IMR-90 (cell line): ENCODE measurements at regions not wholly inside any gene's neighbourhood (a gene's known extent, or its start where the extent isn't known, plus 50 kb on each side); places are given as distances from the start of the nearest gene placed in this dataset.

Experiments
- ATAC-seq: fragments of 200-7000 bp; cut with Tn5 transposase; 2 replicates; pipeline ENCODE4 v1.9.1; 2020; ENCODE audit warnings: low read depth, mild to moderate bottlenecking, moderate library complexity
- BruUV-seq: library from RNA; stranded (reverse); fragments of 400-500 nt; replicated peaks from 2 replicates; lab custom pipeline; 2021; lab: Mats Ljungman, UMichigan
- CTCF ChIA-PET: fragments of 300-600 bp; formaldehyde crosslinking; extraction: SDS; loops from one replicate; lab custom pipeline; 2021; ENCODE audit warnings: antibody characterized with exemption; lab: Yijun Ruan, JAX
- POLR2A ChIA-PET: fragments of 300-600 bp; sonication (Branson Sonifier 250); formaldehyde crosslinking; loops from one replicate; lab custom pipeline; 2022; ENCODE audit warnings: antibody characterized with exemption; ENCODE audit not compliant: unreplicated experiment; lab: Charles Lee
- DNase-seq: peaks from one replicate; pipeline ENCODE4 v3.0.0; 2013
- H2AFZ ChIP-seq: replicated peaks from 2 replicates; pipeline ENCODE3; 2013; ENCODE audit warnings: low read length, mild to moderate bottlenecking; ENCODE audit not compliant: poor library complexity
- H2AK5ac ChIP-seq: 2 replicates; pipeline ENCODE4 v1.6.1; 2013; ENCODE audit warnings: low read depth, low read length, inconsistent platforms
- H2AK9ac ChIP-seq: replicated peaks from 2 replicates; pipeline ENCODE3; 2013; ENCODE audit warnings: mild to moderate bottlenecking, low read depth, low read length, moderate library complexity; ENCODE audit not compliant: poor library complexity
- H2BK120ac ChIP-seq: 2 replicates; pipeline ENCODE4 v1.6.1; 2013; ENCODE audit warnings: low read depth, low read length, inconsistent platforms
- H2BK15ac ChIP-seq: 3 replicates; pipeline ENCODE4 v1.6.1; 2013; ENCODE audit warnings: low read depth, low read length, inconsistent platforms
- H2BK20ac ChIP-seq: 2 replicates; pipeline ENCODE4 v1.6.1; 2013; ENCODE audit warnings: low read depth, mild to moderate bottlenecking, inconsistent platforms, low read length, moderate library complexity
- H2BK5ac ChIP-seq: 2 replicates; pipeline ENCODE4 v1.6.1; 2013; ENCODE audit warnings: mild to moderate bottlenecking, low read depth, low read length, inconsistent platforms; ENCODE audit not compliant: poor library complexity, severe bottlenecking
- H3K14ac ChIP-seq: replicated peaks from 2 replicates; pipeline ENCODE4 v1.6.1; 2013; ENCODE audit warnings: low read depth, low read length, inconsistent platforms
- H3K18ac ChIP-seq: 2 replicates; pipeline ENCODE4 v1.6.1; 2013; ENCODE audit warnings: low read depth, low read length, control low read depth
- H3K23ac ChIP-seq: 2 replicates; pipeline ENCODE4 v1.6.1; 2013; ENCODE audit warnings: low read depth, low read length, inconsistent platforms
- H3K27ac ChIP-seq: 2 replicates; pipeline ENCODE4 v1.5.1; 2013; ENCODE audit warnings: mild to moderate bottlenecking, control low read depth, low read length; ENCODE audit not compliant: insufficient read depth
- H3K27me3 ChIP-seq: 2 replicates; pipeline ENCODE4 v1.6.1; 2013; ENCODE audit warnings: low read length; ENCODE audit not compliant: control insufficient read depth, insufficient read depth
- H3K36me3 ChIP-seq: 2 replicates; pipeline ENCODE4 v1.6.1; 2013; ENCODE audit warnings: low read length, mixed read lengths; ENCODE audit not compliant: control insufficient read depth, insufficient read depth
- H3K4ac ChIP-seq: 2 replicates; pipeline ENCODE4 v1.6.1; 2013; ENCODE audit warnings: low read depth, low read length, inconsistent platforms
- H3K4me1 ChIP-seq: 2 replicates; pipeline ENCODE4 v1.6.1; 2013; ENCODE audit warnings: low read length, mixed read lengths; ENCODE audit not compliant: control insufficient read depth, insufficient read depth
- H3K4me2 ChIP-seq: 2 replicates; pipeline ENCODE4 v1.6.1; 2013; ENCODE audit warnings: low read depth, mild to moderate bottlenecking, control low read depth, low read length, moderate library complexity
- H3K4me3 ChIP-seq: 2 replicates; pipeline ENCODE4 v1.5.1; 2013; ENCODE audit warnings: low read depth, mild to moderate bottlenecking, control low read depth, low read length, moderate library complexity; ENCODE audit not compliant: insufficient read depth
- H3K56ac ChIP-seq: 2 replicates; pipeline ENCODE4 v1.6.1; 2013; ENCODE audit warnings: low read length, inconsistent platforms; ENCODE audit not compliant: insufficient read depth; ENCODE audit errors: extremely low read depth
- H3K79me1 ChIP-seq, 2 experiments: 2 replicates each; pipeline ENCODE4 v1.6.1; 2013; ENCODE audit warnings: low read length in 2 of 2, inconsistent platforms in 1 of 2, low read depth in 1 of 2
- H3K9ac ChIP-seq: 2 replicates; pipeline ENCODE4 v1.6.1; 2013; ENCODE audit warnings: low read depth, low read length, control low read depth
- H3K9me1 ChIP-seq: 2 replicates; pipeline ENCODE4 v1.6.1; 2013; ENCODE audit warnings: low read length, inconsistent platforms; ENCODE audit not compliant: insufficient read depth
- H3K9me3 ChIP-seq: 2 replicates; pipeline ENCODE4 v1.6.1; 2013; ENCODE audit warnings: low read length; ENCODE audit not compliant: control insufficient read depth, insufficient read depth
- H4K20me1 ChIP-seq: 2 replicates; pipeline ENCODE4 v1.6.1; 2013; ENCODE audit warnings: low read length, inconsistent platforms; ENCODE audit not compliant: insufficient read depth
- H4K5ac ChIP-seq: 2 replicates; pipeline ENCODE4 v1.6.1; 2013; ENCODE audit warnings: mild to moderate bottlenecking, low read depth, low read length, control low read depth
- H4K8ac ChIP-seq, 2 experiments: 2 replicates each; pipeline ENCODE4 v1.6.1; 2013; ENCODE audit warnings: low read depth in 2 of 2, low read length in 2 of 2, control low read depth in 1 of 2, inconsistent platforms in 1 of 2
- H4K91ac ChIP-seq: 2 replicates; pipeline ENCODE4 v1.6.1; 2013; ENCODE audit warnings: low read depth, low read length, inconsistent platforms; ENCODE audit not compliant: insufficient read depth
- CHD1 ChIP-seq: IDR thresholded peaks from 2 replicates; pipeline ENCODE4 v1.6.1; 2012; ENCODE audit warnings: low read depth, low read length, improper control_type of control experiment
- FOS ChIP-seq: fragments of 150-350 bp; IDR thresholded peaks from 2 replicates; pipeline ENCODE4 v1.6.1; 2016; ENCODE audit warnings: low read depth, low read length
- MXI1 ChIP-seq: IDR thresholded peaks from 2 replicates; pipeline ENCODE4 v1.6.1; 2012; ENCODE audit warnings: low read depth, mild to moderate bottlenecking, low read length, moderate library complexity, borderline replicate concordance
- RAD21 ChIP-seq: IDR thresholded peaks from 2 replicates; pipeline ENCODE4 v1.6.1; 2012; ENCODE audit warnings: low read length, improper control_type of control experiment
- RCOR1 ChIP-seq: IDR thresholded peaks from 2 replicates; pipeline ENCODE4 v1.6.1; 2012; ENCODE audit warnings: mild to moderate bottlenecking, low read length, improper control_type of control experiment; ENCODE audit not compliant: insufficient replicate concordance
- WGBS, 2 experiments: methylation state at CpG; one replicate each; pipeline versions ENCODE4 v1.1.5 to v1.1.7; 2013; ENCODE audit warnings: missing lambda C conversion rate in 2 of 2; ENCODE audit not compliant: insufficient read length in 1 of 2; ENCODE audit errors: extremely low coverage in 2 of 2; 5-methylcytosine and 5-hydroxymethylcytosine counted together
- dilution Hi-C: fragments of 300-500 bp; cut with HindIII; formaldehyde crosslinking; loops from one replicate; pipeline ENCODE4 v1.14.3; 2018; ENCODE audit warnings: low sequenced_read_pairs; ENCODE audit not compliant: unreplicated experiment
- in situ Hi-C: fragments of 300-500 bp; cut with MboI; formaldehyde crosslinking; loops from 3 replicates; pipeline ENCODE4 v1.14.3; 2019; ENCODE audit warnings: low sequenced_read_pairs, inconsistent platforms, mixed read lengths
- intact Hi-C: fragments of 100-400 bp; cut with micrococcal nuclease; formaldehyde crosslinking; loops from 2 replicates; pipeline ENCODE4 v1.10.0; 2022
- TF ChIP-seq, protein P1 (sequence below): conservative IDR thresholded peaks from 2 replicates; pipeline ENCODE4 v1.5.1; 2012; ENCODE audit warnings: mild to moderate bottlenecking, low read depth, low read length, improper control_type of control experiment

DNA sequence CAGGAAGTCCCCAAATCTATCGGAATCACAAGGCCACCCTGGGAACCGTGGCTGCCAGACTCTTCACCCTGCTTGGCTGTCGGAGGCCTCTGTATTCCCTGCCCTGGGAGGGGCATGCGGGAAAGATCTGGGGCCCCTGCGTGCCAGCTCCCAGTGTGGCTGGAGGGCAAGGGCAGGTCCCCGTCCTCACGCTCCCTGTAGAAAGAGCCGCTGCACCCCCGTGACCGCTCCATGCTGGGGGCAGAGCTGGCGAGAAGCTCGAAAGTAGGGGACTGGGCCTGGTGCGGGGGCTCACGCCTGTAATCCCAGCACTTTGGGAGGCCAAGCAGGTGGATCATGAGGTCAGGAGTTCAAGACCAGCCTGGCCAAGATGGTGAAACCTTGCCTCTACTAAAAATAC lies 208.4 kb upstream of the SOX1 start:
- H3K79me1 ChIP-seq: no peaks in the 10 kb centered on the region
- H3K56ac ChIP-seq: no peak overlapping the region
- no peak for TF ChIP-seq CHD1
- TF ChIP-seq RAD21: no peak
- no peak for TF ChIP-seq RCOR1
- TF ChIP-seq, protein P1, sequence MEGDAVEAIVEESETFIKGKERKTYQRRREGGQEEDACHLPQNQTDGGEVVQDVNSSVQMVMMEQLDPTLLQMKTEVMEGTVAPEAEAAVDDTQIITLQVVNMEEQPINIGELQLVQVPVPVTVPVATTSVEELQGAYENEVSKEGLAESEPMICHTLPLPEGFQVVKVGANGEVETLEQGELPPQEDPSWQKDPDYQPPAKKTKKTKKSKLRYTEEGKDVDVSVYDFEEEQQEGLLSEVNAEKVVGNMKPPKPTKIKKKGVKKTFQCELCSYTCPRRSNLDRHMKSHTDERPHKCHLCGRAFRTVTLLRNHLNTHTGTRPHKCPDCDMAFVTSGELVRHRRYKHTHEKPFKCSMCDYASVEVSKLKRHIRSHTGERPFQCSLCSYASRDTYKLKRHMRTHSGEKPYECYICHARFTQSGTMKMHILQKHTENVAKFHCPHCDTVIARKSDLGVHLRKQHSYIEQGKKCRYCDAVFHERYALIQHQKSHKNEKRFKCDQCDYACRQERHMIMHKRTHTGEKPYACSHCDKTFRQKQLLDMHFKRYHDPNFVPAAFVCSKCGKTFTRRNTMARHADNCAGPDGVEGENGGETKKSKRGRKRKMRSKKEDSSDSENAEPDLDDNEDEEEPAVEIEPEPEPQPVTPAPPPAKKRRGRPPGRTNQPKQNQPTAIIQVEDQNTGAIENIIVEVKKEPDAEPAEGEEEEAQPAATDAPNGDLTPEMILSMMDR: no peak
- TF ChIP-seq MXI1: no peak
- TF ChIP-seq FOS: no peak
- H3K9ac ChIP-seq: no peak overlapping the region
- H3K4ac ChIP-seq: no peak overlapping the region
- peaks cover 70% of the 10 kb centered on the region for H3K9me3 ChIP-seq
- WGBS, 2 experiments: 100% methylated on average over 2 of the region's 14 CpGs; no CpG with 5 or more reads in 1 of the 2 experiments
- intact Hi-C loops (no loop called here), dilution Hi-C loops (no loop called here), in situ Hi-C loops (no loop called here)
- ATAC-seq: no peak
- H2BK20ac ChIP-seq: no peak overlapping the region
- H3K27ac ChIP-seq: no peak overlapping the region
- DNase-seq: no peak
- no peak overlapping the region for H3K23ac ChIP-seq
- H3K18ac ChIP-seq: no peak overlapping the region
- H3K14ac ChIP-seq: no peak overlapping the region
- no peak overlapping the region for H2BK120ac ChIP-seq
- H2AFZ ChIP-seq: no peak overlapping the region
- H3K4me3 ChIP-seq: no peak overlapping the region
- no peak overlapping the region for H2BK15ac ChIP-seq
- H4K91ac ChIP-seq: no peak overlapping the region
- no TSS peak for BruUV-seq
- no peak overlapping the region for H4K8ac ChIP-seq
- no peak overlapping the region for H2BK5ac ChIP-seq
- POLR2A ChIA-PET: no interaction called here
- no peaks in the 10 kb centered on the region for H4K20me1 ChIP-seq
- no peak overlapping the region for H4K5ac ChIP-seq
- H3K9me1 ChIP-seq: no peaks in the 10 kb centered on the region
- CTCF ChIA-PET: no interaction called here
- H2AK5ac ChIP-seq: no peak overlapping the region
- no peaks in the 10 kb centered on the region for H3K27me3 ChIP-seq
- H2AK9ac ChIP-seq: no peak overlapping the region
- no peaks in the 10 kb centered on the region for H3K4me1 ChIP-seq
- H3K4me2 ChIP-seq: no peak overlapping the region
- H3K36me3 ChIP-seq: no peaks in the 10 kb centered on the region
